ENCODE measurements at regions not wholly inside any gene's neighbourhood (a gene's known extent, or its start where the extent isn't known, plus 50 kb on each side); places are given as distances from the start of the nearest gene placed in this dataset.

- DNase-seq (ENCODE audit: low read depth): no peak
These were observed 55.1 kb upstream of the MLIP start for GRCh38 chr6:54056105-54056504.

GRCh38 chr6:54057058-54057457 lies 54.2 kb upstream of the MLIP start:
- no peak for DNase-seq (ENCODE audit: low read depth)
- TF ChIP-seq, protein P1, sequence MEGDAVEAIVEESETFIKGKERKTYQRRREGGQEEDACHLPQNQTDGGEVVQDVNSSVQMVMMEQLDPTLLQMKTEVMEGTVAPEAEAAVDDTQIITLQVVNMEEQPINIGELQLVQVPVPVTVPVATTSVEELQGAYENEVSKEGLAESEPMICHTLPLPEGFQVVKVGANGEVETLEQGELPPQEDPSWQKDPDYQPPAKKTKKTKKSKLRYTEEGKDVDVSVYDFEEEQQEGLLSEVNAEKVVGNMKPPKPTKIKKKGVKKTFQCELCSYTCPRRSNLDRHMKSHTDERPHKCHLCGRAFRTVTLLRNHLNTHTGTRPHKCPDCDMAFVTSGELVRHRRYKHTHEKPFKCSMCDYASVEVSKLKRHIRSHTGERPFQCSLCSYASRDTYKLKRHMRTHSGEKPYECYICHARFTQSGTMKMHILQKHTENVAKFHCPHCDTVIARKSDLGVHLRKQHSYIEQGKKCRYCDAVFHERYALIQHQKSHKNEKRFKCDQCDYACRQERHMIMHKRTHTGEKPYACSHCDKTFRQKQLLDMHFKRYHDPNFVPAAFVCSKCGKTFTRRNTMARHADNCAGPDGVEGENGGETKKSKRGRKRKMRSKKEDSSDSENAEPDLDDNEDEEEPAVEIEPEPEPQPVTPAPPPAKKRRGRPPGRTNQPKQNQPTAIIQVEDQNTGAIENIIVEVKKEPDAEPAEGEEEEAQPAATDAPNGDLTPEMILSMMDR (conservative IDR thresholded peaks at IDR 0.05; ENCODE audit: low read length): no peak
- no peak overlapping the region for H3K4me3 ChIP-seq (ENCODE audit: low read length)

More at GRCh38 chr6:54056105-54056504, 55.1 kb upstream of the MLIP start:
- TF ChIP-seq, protein P1 (conservative IDR thresholded peaks at IDR 0.05; ENCODE audit: low read length): no peak
- H3K4me3 ChIP-seq (ENCODE audit: low read length): no peak overlapping the region

DNA sequence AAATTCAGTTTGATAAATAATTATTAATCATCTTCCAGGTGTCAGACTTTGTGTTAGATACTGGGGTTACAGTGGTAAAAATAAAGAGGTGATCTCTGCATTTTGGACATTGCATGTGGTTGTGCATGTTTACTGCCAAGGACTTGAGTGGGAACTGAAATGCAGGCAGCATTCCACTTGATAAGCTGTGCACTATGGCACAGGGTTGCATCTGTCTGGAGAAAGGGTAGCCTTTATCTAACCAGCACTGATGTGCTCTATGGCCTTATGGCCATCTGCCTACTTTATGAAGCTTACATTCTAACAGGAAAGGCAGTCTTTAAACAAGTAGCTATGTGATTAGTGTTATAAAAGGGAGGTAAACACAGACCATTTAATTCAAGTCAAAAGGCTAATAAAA lies 53.0 kb upstream of the MLIP start:
- H3K4me3 ChIP-seq (ENCODE audit: low read length): no peak overlapping the region
- DNase-seq (ENCODE audit: low read depth): no peak
- TF ChIP-seq, protein P1 (conservative IDR thresholded peaks at IDR 0.05; ENCODE audit: low read length): no peak

- DNase-seq (ENCODE audit: low read depth): no peak
- no peak overlapping the region for H3K4me3 ChIP-seq (ENCODE audit: low read length)
- TF ChIP-seq, protein P1 (conservative IDR thresholded peaks at IDR 0.05; ENCODE audit: low read length): no peak
These were observed 51.6 kb upstream of the MLIP start for GRCh38 chr6:54059683-54060082.

- TF ChIP-seq, protein P1 (conservative IDR thresholded peaks at IDR 0.05; ENCODE audit: low read length): no peak
- H3K4me3 ChIP-seq (ENCODE audit: low read length): no peak overlapping the region
- DNase-seq (ENCODE audit: low read depth): peak; percentile 59
These were observed 51.0 kb upstream of the MLIP start for GRCh38 chr6:54060286-54060685.

Data from AG10803 (cell line).